Inferior parietal cortex (tissue), 1 donor: ENCODE measurements at regions not wholly inside any gene's neighbourhood (a gene's known extent, or its start where the extent isn't known, plus 50 kb on each side); places are given as distances from the start of the nearest gene placed in this dataset.
"Not testable (repeated sequence)": the region's sequence is repeated elsewhere in the genome, so short reads cannot be mapped to it uniquely, and the experiment has no call there.

Experiments
- DNase-seq: peaks from one replicate; pipeline ENCODE4 v3.0.0-alpha.2; 2016; ENCODE audit errors: extremely low spot score

DNA sequence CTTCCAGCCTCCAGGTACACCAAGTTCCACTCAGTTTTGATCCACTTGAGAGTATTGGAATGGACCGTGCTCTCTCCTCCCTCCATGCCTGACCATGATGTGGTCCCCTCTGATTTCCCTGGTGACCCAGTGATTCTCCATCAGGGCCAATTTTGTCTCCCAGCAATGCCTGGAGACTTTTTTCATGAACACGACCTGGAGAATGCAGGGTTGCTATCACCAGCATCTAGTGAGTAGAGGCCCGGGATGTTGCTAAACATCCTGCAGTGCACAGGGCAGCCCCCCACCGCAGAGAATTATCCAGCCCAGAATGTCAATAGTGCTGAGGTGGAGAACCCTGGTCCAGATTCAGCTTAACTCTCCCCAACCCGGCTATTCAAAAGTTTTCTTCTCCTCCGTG lies 134.0 kb upstream of the RREB1 start:
- DNase-seq: no peak

- DNase-seq: no peak
These were observed 132.2 kb upstream of the RREB1 start for GRCh38 chr6:6975459-6976111.

DNA sequence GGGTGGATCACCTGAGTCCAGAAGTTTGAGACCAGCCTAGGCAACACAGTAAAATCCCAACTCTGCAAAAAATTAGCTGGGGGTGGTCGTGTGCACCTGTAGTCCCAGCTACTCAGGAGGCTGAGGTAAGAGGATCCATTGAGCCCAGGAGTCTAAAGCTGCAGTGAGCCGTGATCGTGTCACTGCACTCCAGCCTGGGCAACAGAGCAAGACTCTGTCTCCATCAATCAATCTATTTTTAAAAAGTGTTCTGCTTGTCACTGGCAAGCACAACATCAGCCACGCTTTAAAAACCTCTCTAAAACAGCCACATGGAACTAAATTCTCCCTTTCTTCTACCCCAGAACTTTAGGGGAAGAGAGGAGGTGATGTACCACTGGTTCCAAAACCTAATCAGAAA lies 131.6 kb upstream of the RREB1 start:
- DNase-seq: no peak

- no peak for DNase-seq
These were observed 129.0 kb upstream of the RREB1 start for GRCh38 chr6:6978731-6979130.

- no peak for DNase-seq
These were observed 126.7 kb upstream of the RREB1 start for GRCh38 chr6:6980999-6981597.

DNA sequence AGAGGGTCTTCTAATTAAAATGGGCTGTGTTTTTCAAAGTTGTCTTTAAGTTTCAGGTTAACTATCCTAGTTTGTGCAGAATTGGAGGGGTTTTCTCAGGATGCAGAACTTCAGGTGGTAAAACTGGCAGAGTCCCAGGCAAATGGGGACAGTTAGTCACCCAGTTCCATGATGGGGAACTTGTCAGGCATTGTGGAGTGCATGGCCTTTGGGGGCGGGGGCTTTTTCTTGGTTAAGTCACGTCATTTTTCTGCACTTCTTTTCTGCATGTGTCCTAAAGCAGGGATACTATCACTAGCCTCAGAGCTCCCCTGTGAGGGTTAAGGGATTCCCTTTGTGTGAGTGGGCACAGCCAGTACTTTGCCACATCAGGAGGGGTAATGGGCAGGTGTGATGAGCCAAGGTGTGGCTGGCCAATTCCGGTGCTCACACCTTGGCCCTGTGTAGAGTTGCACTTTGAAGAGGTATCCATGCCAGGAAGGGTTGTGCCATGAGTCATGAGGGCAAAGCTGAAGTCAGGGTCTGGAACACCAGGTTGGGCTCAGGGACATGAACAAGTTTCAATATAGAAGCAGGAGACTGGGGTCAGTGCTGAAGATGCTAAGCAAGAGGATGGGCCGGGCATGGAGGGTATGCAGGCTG lies 126.0 kb upstream of the RREB1 start:
- no peak for DNase-seq

DNA sequence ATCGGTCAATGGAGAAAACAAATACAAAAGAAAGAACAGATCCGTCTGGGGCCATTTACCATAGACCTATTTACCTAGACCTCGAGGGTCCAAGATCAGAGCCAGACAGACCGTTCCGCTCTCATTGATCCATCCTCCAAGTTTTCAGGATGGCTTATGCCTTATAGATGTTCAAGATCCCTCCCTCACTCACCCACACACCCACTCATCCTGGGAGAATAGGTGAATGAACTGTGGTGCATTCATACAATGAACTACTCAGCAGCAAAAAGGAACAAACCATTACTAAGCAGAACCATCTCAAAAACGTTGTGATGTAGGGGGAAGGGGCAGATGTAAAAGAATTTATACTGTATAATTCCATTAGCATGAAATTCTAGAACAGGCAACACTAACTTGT lies 125.1 kb upstream of the RREB1 start:
- no peak for DNase-seq

GRCh38 chr6:6984585-6985366 lies 123.0 kb upstream of the RREB1 start:
- DNase-seq: no peak

GRCh38 chr6:6986344-6986743 lies 121.4 kb upstream of the RREB1 start:
- no peak for DNase-seq

DNA sequence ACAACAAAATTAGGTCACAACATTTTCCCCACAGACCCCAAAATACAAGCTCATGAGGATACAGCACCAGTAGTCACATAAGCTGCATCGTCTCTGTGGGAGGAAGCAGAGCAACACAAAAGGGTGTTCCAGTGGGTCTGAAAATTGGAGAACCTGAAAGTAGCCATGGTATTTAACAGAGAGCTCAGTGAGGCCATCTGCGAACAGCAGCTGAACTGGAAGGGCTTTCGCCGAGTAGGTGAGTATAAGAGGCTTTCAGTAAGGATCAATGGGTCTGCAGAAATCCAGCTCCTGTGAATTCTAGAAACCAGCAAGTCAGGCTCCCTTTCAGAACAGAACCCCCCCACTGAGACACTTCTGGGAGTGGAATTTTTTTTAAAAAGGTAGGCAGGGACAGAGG lies 120.0 kb upstream of the RREB1 start:
- DNase-seq: no peak

DNA sequence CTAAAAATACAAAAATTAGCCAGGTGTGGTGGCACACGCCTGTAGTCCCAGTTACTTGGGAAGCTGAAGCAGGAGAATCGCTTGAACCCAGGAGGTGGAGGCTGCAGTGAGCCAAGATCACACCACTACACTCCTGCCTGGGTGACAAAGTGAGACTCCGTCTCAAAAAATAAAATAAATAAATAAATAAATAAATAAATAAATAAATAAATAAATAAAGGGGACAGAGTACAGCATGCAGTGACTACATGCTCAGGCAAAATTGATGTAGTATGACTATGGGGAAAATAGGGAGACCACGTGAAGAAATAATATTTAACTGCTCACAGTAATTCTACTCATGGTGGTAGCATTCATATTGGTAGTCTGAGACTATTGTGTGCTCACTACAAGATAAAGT lies 117.7 kb upstream of the RREB1 start:
- DNase-seq: not testable (repeated sequence)

- DNase-seq: no peak
These were observed 114.1 kb upstream of the RREB1 start for GRCh38 chr6:6993503-6994237.

GRCh38 chr6:6994796-6995195 lies 113.0 kb upstream of the RREB1 start:
- no peak for DNase-seq

DNA sequence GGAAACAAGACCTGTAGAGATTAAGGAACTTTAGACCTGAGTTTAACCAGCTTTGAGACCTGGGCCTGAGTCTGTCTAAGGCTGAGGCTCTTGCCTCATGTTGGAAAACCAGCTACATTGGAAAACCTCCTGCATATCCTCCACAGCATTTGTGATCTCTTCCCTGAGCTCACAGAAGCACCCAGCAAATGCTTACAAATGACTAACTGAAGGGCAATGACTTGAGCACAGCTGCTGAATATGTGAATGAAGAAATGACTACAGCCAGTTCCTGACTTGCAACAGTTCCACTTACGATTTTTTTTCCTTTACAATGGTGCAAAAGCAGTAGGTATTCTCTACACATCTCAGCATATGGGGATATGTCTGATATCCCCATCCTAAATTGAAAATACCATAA lies 112.4 kb upstream of the RREB1 start:
- no peak for DNase-seq

DNA sequence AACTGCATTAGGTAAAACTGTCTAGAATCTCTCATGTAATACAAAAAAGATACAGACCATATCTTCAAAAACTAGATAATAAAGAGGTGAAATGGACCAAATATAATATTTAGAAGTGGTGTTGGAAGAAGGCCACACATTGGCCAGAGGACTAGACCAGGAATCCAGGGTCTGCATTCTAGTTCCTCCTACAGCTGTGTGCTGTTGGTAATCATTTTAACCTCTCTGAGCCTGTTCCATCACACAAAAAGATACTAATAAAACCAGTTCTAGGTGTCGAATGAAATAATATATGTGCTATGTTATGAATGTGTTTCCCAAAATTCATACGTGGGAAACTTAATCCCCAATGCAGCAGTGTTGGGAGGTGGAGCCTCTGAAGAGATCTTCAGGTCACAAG lies 111.6 kb upstream of the RREB1 start:
- no peak for DNase-seq

DNA sequence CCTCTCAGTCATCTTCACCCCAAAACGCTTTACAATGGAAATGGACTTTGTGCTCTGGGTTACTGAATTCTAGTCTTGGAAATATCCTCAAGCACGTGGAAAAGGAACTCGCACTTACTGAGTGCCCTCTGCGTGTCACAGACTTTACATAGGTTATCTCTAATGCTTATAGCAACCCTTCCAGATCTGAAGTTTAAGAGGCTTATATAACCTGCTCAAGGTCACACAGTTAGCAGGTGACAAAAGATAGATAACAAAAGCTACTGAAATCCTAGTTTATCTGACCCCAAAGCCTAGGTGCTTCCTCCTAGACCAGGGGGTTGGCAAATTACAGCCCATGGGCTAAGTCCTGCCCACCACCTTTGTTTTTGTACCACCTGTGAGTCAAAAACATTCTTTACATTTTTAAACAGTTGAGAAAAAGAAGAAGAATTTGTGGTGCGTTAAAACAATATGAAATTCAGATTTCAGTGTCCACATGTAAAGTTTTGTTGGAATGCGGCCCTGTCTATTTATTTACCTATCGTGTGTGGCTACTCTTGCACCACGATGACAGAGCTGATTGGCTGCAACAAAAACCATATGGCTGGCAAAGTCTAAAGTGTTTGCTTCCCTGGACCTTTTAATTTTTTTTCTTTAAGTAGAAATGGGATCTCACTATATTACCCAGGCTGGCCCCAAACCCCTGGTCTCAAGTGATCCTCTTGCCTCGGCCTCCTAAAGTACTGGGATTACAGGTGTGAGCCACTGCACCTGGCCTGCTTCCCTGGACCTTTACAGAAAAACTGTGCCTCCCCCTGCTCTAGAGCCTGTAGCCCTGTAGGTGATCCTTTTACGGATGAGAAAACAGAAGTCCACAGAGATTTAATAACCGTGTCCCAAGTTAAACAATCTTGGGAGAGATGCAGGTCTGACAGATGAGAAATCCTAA lies 110.2 kb upstream of the RREB1 start:
- DNase-seq: no peak

DNA sequence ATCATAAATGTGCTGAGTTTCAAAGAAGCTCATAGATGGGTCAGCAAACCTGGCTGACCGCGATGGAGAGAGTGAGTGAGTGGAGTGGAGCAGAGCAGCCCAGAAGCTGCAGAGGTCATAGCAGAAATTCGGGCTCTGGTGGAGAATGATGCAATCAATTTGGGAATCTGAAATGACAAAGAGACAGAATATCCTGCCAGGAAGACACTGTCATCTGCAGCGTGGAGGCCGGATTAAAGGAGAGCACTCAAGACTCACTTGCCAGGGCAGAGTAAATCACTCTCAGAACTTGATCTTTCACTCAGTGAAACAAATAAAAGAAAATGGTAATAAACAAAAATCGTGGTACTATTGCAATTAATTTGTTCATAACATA lies 109.6 kb upstream of the RREB1 start:
- no peak for DNase-seq

- DNase-seq: no peak
These were observed 106.7 kb upstream of the RREB1 start for GRCh38 chr6:7000825-7001777.

DNA sequence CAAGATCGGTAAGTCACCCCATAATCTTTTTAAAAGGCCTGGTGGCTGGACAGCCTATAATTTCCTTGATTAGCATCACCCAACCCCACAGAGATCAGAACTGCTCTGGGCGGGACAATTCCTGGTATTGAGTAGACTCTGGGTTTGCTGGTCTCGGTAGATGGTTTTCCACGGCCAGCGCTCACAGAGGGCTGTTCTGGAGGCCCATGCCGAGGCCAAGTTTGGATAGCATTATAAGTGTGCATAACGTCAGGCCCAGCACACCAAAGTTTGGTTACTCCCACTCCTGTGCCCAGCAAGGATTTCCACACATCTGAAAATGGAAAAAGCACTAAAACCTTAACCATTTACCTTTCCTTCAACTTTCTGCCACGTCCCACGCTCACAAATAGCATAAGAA lies 104.7 kb upstream of the RREB1 start:
- no peak for DNase-seq
